Mesendoderm (in vitro differentiated cells): ENCODE measurements at regions not wholly inside any gene's neighbourhood (a gene's known extent, or its start where the extent isn't known, plus 50 kb on each side); places are given as distances from the start of the nearest gene placed in this dataset.

Experiments
- DNase-seq: peaks from one replicate; pipeline ENCODE4 v3.0.0; 2013
- H2AK5ac ChIP-seq: 2 replicates; pipeline ENCODE4 v1.6.1; 2013; ENCODE audit warnings: low read length, inconsistent platforms
- H2BK120ac ChIP-seq: 2 replicates; pipeline ENCODE4 v1.6.1; 2013; ENCODE audit warnings: low read depth, mild to moderate bottlenecking, low read length, moderate library complexity, mixed read lengths
- H2BK15ac ChIP-seq: replicated peaks from 2 replicates; pipeline ENCODE4 v1.6.1; 2013; ENCODE audit warnings: low read depth, mild to moderate bottlenecking, moderate library complexity
- H2BK5ac ChIP-seq: 2 replicates; pipeline ENCODE4 v1.6.1; 2013; ENCODE audit warnings: low read length, inconsistent platforms
- H3K18ac ChIP-seq: 2 replicates; pipeline ENCODE4 v1.6.1; 2013; ENCODE audit warnings: mild to moderate bottlenecking, low read length, mixed read lengths
- H3K23ac ChIP-seq: one replicate; pipeline ENCODE4 v1.6.1; 2013; ENCODE audit warnings: low read length
- H3K27ac ChIP-seq: 2 replicates; pipeline ENCODE4 v1.5.1; 2013; ENCODE audit warnings: low read depth, mild to moderate bottlenecking, inconsistent platforms, low read length, moderate library complexity
- H3K27me3 ChIP-seq: 2 replicates; pipeline ENCODE4 v1.6.1; 2013; ENCODE audit warnings: low read length, control low read depth, mild to moderate bottlenecking, inconsistent platforms; ENCODE audit not compliant: insufficient read depth, poor library complexity
- H3K36me3 ChIP-seq: 2 replicates; pipeline ENCODE4 v1.6.1; 2013; ENCODE audit warnings: low read length, inconsistent platforms; ENCODE audit not compliant: control insufficient read depth, insufficient read depth
- H3K4ac ChIP-seq: one replicate; pipeline ENCODE4 v1.6.1; 2013; ENCODE audit warnings: low read depth, mild to moderate bottlenecking, low read length, moderate library complexity
- H3K4me1 ChIP-seq: 2 replicates; pipeline ENCODE4 v1.6.1; 2013; ENCODE audit warnings: low read depth, low read length, inconsistent platforms; ENCODE audit not compliant: control insufficient read depth
- H3K4me2 ChIP-seq: 2 replicates; pipeline ENCODE4 v1.6.1; 2013; ENCODE audit warnings: low read length
- H3K4me3 ChIP-seq: 2 replicates; pipeline ENCODE4 v1.5.1; 2013; ENCODE audit warnings: mild to moderate bottlenecking, low read length
- H3K56ac ChIP-seq: one replicate; pipeline ENCODE4 v1.6.1; 2013; ENCODE audit warnings: low read length
- H3K79me1 ChIP-seq: 2 replicates; pipeline ENCODE4 v1.6.1; 2013; ENCODE audit warnings: low read length, inconsistent platforms
- H3K79me2 ChIP-seq: 2 replicates; pipeline ENCODE4 v1.6.1; 2013; ENCODE audit warnings: mild to moderate bottlenecking, low read length; ENCODE audit not compliant: control insufficient read depth, insufficient read depth
- H3K9ac ChIP-seq: 2 replicates; pipeline ENCODE4 v1.6.1; 2013; ENCODE audit warnings: low read length, inconsistent platforms
- H4K5ac ChIP-seq: one replicate; pipeline ENCODE4 v1.6.1; 2013; ENCODE audit warnings: low read length
- H4K8ac ChIP-seq: one replicate; pipeline ENCODE4 v1.6.1; 2013; ENCODE audit warnings: low read depth, mild to moderate bottlenecking, control low read depth, low read length, moderate library complexity
- WGBS: extraction: QIAGEN DNeasy Blood & Tissue Kit; methylation state at CpG from one replicate; pipeline ENCODE4 v1.1.7; 2013; ENCODE audit warnings: low lambda C conversion rate, missing lambda C conversion rate; ENCODE audit not compliant: insufficient coverage; ENCODE audit errors: extremely low coverage; 5-methylcytosine and 5-hydroxymethylcytosine counted together

GRCh38 chr6:102980951-102981350 lies 1587.4 kb downstream of the GRIK2 start:
- Histone ChIP-seq H2AK5ac (no peak overlapping the region), H3K18ac (no peak overlapping the region), H3K4me2 (no peak overlapping the region), H3K23ac (no peak overlapping the region), H2BK15ac (no peak overlapping the region), H3K4me1 (peaks cover 4% of the 10 kb centered on the region), H3K27ac (no peak overlapping the region), H3K27me3 (no peaks in the 10 kb centered on the region), H3K36me3 (no peaks in the 10 kb centered on the region), H3K4me3 (no peak overlapping the region), H4K8ac (no peak overlapping the region), H2BK5ac (no peak overlapping the region), H2BK120ac (no peak overlapping the region), H4K5ac (no peak overlapping the region), H3K79me1 (no peaks in the 10 kb centered on the region), H3K79me2 (no peaks in the 10 kb centered on the region), H3K4ac (no peak overlapping the region), H3K56ac (no peak overlapping the region), H3K9ac (no peak overlapping the region)
- WGBS = no CpG with 5 or more reads among the region's 1 CpG
- no peak for DNase-seq

GRCh38 chr6:102961902-102962301 lies 1568.4 kb downstream of the GRIK2 start:
- Histone ChIP-seq H3K27me3 (no peaks in the 10 kb centered on the region), H3K4me2 (no peak overlapping the region), H3K27ac (no peak overlapping the region), H3K56ac (no peak overlapping the region), H3K4me1 (no peaks in the 10 kb centered on the region), H2BK5ac (no peak overlapping the region), H3K4me3 (no peak overlapping the region), H3K79me1 (no peaks in the 10 kb centered on the region), H2BK120ac (no peak overlapping the region), H3K4ac (no peak overlapping the region), H3K79me2 (no peaks in the 10 kb centered on the region), H3K18ac (no peak overlapping the region), H4K8ac (no peak overlapping the region), H3K23ac (no peak overlapping the region), H4K5ac (no peak overlapping the region), H2AK5ac (no peak overlapping the region), H2BK15ac (no peak overlapping the region), H3K9ac (no peak overlapping the region), H3K36me3 (no peaks in the 10 kb centered on the region)
- no peak for DNase-seq

- Histone ChIP-seq H3K9ac (no peak overlapping the region), H3K18ac (no peak overlapping the region)
- no CpG with 5 or more reads among the region's 3 CpGs for WGBS
These were observed 1557.5 kb downstream of the GRIK2 start for GRCh38 chr6:102950967-102951366.

GRCh38 chr6:102944475-102944874 lies 1551.0 kb downstream of the GRIK2 start:
- no peak overlapping the region for H3K23ac ChIP-seq
- H3K4me1 ChIP-seq = no peaks in the 10 kb centered on the region
- DNase-seq = no peak
- no peak overlapping the region for H3K4me2 ChIP-seq
- H2BK5ac ChIP-seq = no peak overlapping the region
- no peaks in the 10 kb centered on the region for H3K79me2 ChIP-seq
- no peaks in the 10 kb centered on the region for H3K79me1 ChIP-seq
- H2BK120ac ChIP-seq = no peak overlapping the region
- H3K27me3 ChIP-seq = no peaks in the 10 kb centered on the region
- H3K36me3 ChIP-seq = no peaks in the 10 kb centered on the region
- no peak overlapping the region for H2BK15ac ChIP-seq
- no peak overlapping the region for H3K56ac ChIP-seq
- no peak overlapping the region for H3K9ac ChIP-seq
- H4K5ac ChIP-seq = no peak overlapping the region
- no peak overlapping the region for H2AK5ac ChIP-seq
- no CpG with 5 or more reads among the region's 1 CpG for WGBS
- no peak overlapping the region for H3K4me3 ChIP-seq
- H3K4ac ChIP-seq = no peak overlapping the region
- H4K8ac ChIP-seq = no peak overlapping the region
- no peak overlapping the region for H3K18ac ChIP-seq
- no peak overlapping the region for H3K27ac ChIP-seq

More at GRCh38 chr6:102950967-102951366, 1557.5 kb downstream of the GRIK2 start:
- H2BK15ac ChIP-seq = no peak overlapping the region
- no peak for DNase-seq
- no peaks in the 10 kb centered on the region for H3K79me1 ChIP-seq
- no peaks in the 10 kb centered on the region for H3K4me1 ChIP-seq
- no peak overlapping the region for H4K5ac ChIP-seq
- no peaks in the 10 kb centered on the region for H3K36me3 ChIP-seq
- no peaks in the 10 kb centered on the region for H3K27me3 ChIP-seq
- no peak overlapping the region for H3K4me2 ChIP-seq
- no peak overlapping the region for H3K56ac ChIP-seq
- H2BK5ac ChIP-seq = no peak overlapping the region
- no peak overlapping the region for H3K23ac ChIP-seq
- H4K8ac ChIP-seq = no peak overlapping the region
- no peak overlapping the region for H2AK5ac ChIP-seq
- no peak overlapping the region for H3K4ac ChIP-seq
- H3K4me3 ChIP-seq = no peak overlapping the region
- no peak overlapping the region for H2BK120ac ChIP-seq
- H3K27ac ChIP-seq = no peak overlapping the region
- H3K79me2 ChIP-seq = no peaks in the 10 kb centered on the region

GRCh38 chr6:102942206-102942605 lies 1548.7 kb downstream of the GRIK2 start:
- Histone ChIP-seq H3K4ac (no peak overlapping the region), H3K23ac (no peak overlapping the region), H3K4me3 (no peak overlapping the region), H2BK15ac (no peak overlapping the region), H4K5ac (no peak overlapping the region), H2AK5ac (no peak overlapping the region), H3K56ac (no peak overlapping the region), H2BK120ac (no peak overlapping the region), H3K79me2 (no peaks in the 10 kb centered on the region), H3K27ac (no peak overlapping the region), H3K79me1 (no peaks in the 10 kb centered on the region), H3K4me1 (no peaks in the 10 kb centered on the region), H3K4me2 (no peak overlapping the region), H3K18ac (no peak overlapping the region), H3K36me3 (no peaks in the 10 kb centered on the region), H3K9ac (no peak overlapping the region), H3K27me3 (no peaks in the 10 kb centered on the region), H4K8ac (no peak overlapping the region), H2BK5ac (no peak overlapping the region)
- no peak for DNase-seq

- no peak overlapping the region for H3K4me3 ChIP-seq
- no peak overlapping the region for H3K27ac ChIP-seq
- no CpG with 5 or more reads among the region's 3 CpGs for WGBS
- H2BK120ac ChIP-seq = no peak overlapping the region
- H3K23ac ChIP-seq = no peak overlapping the region
- H2AK5ac ChIP-seq = no peak overlapping the region
- H3K79me1 ChIP-seq = no peaks in the 10 kb centered on the region
- H3K56ac ChIP-seq = no peak overlapping the region
- no peak overlapping the region for H3K4ac ChIP-seq
- H3K4me2 ChIP-seq = no peak overlapping the region
- H2BK5ac ChIP-seq = no peak overlapping the region
- no peaks in the 10 kb centered on the region for H3K4me1 ChIP-seq
- H3K79me2 ChIP-seq = no peaks in the 10 kb centered on the region
- no peak overlapping the region for H3K9ac ChIP-seq
- H2BK15ac ChIP-seq = no peak overlapping the region
- no peaks in the 10 kb centered on the region for H3K36me3 ChIP-seq
- H3K27me3 ChIP-seq = no peaks in the 10 kb centered on the region
- no peak for DNase-seq
- no peak overlapping the region for H3K18ac ChIP-seq
- no peak overlapping the region for H4K5ac ChIP-seq
- no peak overlapping the region for H4K8ac ChIP-seq
These were observed 1543.5 kb downstream of the GRIK2 start for GRCh38 chr6:102936959-102937358.
